Fibroblast of mammary gland (primary cell): ENCODE measurements at regions not wholly inside any gene's neighbourhood (a gene's known extent, or its start where the extent isn't known, plus 50 kb on each side); places are given as distances from the start of the nearest gene placed in this dataset.
A peak's percentile ranks its signal among the peaks of the same experiment; 100 is the strongest.

ENCODE experiments used
- DNase-seq: peaks from one replicate; pipeline ENCODE4 v3.0.0-alpha.2; 2010; ENCODE audit warnings: low read depth
- H3K4me3 ChIP-seq: 2 replicates; pipeline ENCODE4 v1.5.1; 2011; ENCODE audit warnings: low read depth, mild to moderate bottlenecking, low read length, moderate library complexity; ENCODE audit not compliant: control insufficient read depth
- CTCF ChIP-seq: conservative IDR thresholded peaks from 2 replicates; pipeline ENCODE4 v1.5.1; 2011; ENCODE audit warnings: low read depth, low read length, inconsistent platforms; ENCODE audit not compliant: control insufficient read depth, insufficient read depth

- TF ChIP-seq CTCF = no peak
- no peak overlapping the region for H3K4me3 ChIP-seq
- DNase-seq = peak; percentile 22
Observed at GRCh38 chr1:8174807-8175206, 143.1 kb upstream of the SLC45A1 start.

GRCh38 chr1:8171751-8172464 is 145.8 kb upstream of the ERRFI1 start:
- DNase-seq = peak; percentile 71
- no peak for TF ChIP-seq CTCF
- no peak overlapping the region for H3K4me3 ChIP-seq

- no peak overlapping the region for H3K4me3 ChIP-seq
- TF ChIP-seq CTCF = no peak
- DNase-seq = no peak
Observed at GRCh38 chr1:8170059-8170835, 144.1 kb upstream of the ERRFI1 start.

- H3K4me3 ChIP-seq = no peak overlapping the region
- DNase-seq = peak; percentile 94
- no peak for TF ChIP-seq CTCF
Observed at GRCh38 chr1:8169364-8170058, 143.4 kb upstream of the ERRFI1 start.

- no peak for DNase-seq
- H3K4me3 ChIP-seq = no peak overlapping the region
- no peak for TF ChIP-seq CTCF
Observed at GRCh38 chr1:8167936-8168335, 141.8 kb upstream of the ERRFI1 start.

- H3K4me3 ChIP-seq = no peak overlapping the region
- peak; percentile 12 for DNase-seq
- no peak for TF ChIP-seq CTCF
Observed at GRCh38 chr1:8166406-8166805, 140.3 kb upstream of the ERRFI1 start.
